8988T (cell line): ENCODE measurements at regions not wholly inside any gene's neighbourhood (a gene's known extent, or its start where the extent isn't known, plus 50 kb on each side); places are given as distances from the start of the nearest gene placed in this dataset.
"Not testable (repeated sequence)": the region's sequence is repeated elsewhere in the genome, so short reads cannot be mapped to it uniquely, and the experiment has no call there.

ENCODE experiments used
- DNase-seq: peaks from one replicate; pipeline ENCODE4 v3.0.0; 2011

DNA sequence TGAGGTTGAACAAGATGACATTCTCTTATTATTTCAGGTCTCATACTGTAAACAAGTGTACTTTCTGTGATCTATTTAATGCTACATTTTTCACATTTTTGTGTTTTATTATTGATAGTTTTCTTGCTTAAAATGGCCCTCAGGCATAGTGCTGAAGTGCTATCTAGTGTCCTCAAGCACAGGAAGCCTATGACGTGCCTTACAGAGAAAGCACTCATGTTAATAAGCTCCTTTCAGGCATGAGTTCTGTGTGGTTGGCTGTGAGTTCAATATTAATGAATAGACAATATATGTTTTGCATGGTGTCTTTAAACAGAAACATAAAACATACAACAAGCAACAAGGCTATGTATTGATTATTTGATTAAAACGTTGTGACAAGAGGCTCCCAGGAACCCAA, 450.1 kb downstream of the PLK2 start:
- DNase-seq = no peak

DNA sequence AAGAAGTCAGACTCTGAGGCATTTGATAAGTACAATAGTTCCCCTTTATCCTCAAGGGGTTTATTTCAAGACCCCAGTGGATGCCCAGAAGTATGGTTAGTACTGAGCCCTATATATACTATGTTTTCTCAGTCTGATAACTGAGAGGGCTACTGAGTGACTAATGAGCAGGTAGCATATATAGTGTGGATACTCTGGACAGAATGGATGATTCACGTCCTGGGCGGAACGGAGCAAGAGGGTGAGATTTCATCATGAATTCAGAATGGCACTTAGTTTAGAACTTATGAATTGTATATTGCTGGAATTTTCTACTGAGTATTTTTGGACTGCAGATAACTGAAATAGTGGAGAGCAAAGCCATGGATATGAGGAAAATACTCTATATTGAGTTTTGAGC, 457.6 kb downstream of the PLK2 start:
- DNase-seq = no peak

DNA sequence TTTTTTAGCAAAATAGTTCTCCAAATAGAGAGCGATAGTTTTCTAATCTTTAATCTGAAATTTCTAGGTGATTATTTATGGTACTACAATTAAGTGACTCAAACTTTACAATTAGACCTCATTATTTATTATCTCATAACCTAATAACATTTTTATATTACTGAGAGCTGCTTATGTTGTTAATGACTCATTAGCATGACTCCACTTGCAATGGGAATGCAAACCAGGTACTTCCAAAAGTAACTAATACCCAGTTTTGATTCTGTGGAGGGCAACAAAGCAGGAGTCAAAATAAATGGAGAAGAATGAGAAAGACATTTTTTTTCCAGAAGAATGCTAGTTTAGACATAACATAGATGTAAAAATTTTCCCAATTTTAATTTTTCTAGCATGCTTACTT, 466.0 kb downstream of the PLK2 start:
- no peak for DNase-seq

DNA sequence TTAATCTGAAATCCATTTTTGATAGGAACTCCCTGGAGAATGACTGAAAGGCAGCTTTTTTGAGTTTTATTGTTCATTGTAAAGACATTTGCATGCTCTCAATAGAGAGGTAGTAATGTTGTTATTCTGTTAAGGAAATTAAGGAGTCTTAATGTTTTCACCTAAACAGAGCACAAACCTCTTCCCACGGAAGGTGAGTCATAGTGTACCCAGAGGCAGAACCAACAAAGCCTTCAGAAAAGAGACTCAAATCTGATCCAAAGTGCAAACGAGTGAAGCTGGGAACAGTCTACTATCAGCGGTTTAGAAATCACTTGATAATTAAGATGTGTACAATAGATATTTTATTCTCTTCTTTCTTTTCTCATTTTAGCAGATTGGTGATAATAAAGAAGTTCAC, 470.5 kb downstream of the PLK2 start:
- no peak for DNase-seq

DNA sequence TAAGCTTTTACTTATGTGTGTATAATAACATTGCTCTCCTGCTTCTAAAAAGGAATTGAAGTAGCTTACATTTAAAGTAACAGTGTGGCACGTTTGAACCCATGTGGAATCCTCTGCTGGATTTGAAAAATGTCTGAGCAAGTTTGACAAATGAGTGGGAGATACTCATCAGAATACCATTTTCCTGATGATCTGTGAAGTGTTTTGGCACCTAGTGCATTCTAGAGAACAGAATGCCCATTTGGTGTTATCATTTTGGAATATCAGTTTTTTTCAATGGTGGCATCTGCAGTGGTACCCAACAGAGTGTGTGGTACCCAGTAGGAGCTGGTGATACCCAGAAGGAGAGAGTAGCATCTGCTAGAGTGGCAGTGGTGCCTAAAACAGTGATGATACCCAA, 471.1 kb downstream of the PLK2 start:
- DNase-seq = no peak

DNA sequence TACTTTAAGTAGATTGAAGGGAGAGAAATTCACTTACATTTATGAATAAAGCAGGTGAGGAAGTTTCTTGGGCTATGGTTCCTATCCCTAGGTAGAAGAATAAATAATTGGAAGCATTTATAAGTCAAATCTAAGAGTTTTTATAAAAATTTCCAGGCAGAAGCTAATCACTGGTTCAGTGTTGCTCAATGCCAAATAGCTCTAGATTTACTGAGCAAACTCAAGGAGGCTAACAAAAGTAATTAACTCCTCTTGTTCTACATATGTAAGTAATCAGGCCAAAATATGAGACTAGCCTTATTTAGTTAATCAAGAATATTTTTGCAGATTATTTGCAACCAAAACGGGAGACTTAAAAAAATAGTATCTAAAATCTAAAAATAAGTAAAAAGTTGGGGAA, 472.3 kb downstream of the PLK2 start:
- no peak for DNase-seq

DNA sequence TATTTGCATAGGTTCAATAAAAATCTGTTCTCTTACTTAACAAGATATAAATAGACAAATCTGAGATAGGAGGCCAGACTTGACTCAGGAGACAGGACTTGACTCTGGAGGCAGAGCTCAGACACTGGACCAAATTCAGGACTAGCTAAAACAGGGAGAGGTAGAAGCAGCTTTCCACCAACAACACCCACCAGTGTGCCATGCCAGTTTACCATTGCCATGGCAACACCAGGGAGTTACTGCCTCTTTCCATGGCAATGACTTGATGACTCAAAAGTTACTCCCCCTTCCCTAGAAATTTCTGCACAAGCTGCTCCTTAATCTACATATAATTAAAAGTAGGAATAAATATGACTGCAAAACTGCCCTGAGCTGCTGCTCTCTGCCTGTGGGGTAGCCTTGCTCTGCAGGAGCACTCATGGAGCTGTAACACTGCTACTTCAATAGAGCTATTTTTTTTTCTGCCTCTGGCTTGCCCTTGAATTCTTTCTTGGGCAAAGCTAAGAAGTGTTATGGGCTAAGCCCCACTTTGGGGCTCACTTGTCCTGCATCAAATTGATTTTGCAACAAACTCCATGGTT, 473.0 kb downstream of the PLK2 start:
- no peak for DNase-seq

DNA sequence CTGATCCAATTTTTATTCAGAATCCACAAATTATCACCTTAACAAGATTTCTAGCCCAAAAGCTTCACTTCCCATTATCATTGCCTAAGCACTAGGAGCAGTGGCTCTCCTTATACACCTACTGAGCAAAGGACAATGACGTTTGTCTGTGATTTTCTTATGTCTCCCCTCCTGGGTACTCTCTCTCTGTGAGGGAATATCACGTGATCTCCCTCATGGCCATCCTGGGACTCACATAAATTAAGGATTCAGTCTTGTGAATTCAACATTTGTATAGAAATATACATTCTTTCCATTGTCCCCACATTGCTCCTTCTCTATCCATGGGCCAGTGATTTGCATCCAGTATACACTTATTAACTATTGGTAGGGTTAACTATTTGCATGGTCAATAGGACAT, 476.5 kb downstream of the PLK2 start:
- DNase-seq = no peak

DNA sequence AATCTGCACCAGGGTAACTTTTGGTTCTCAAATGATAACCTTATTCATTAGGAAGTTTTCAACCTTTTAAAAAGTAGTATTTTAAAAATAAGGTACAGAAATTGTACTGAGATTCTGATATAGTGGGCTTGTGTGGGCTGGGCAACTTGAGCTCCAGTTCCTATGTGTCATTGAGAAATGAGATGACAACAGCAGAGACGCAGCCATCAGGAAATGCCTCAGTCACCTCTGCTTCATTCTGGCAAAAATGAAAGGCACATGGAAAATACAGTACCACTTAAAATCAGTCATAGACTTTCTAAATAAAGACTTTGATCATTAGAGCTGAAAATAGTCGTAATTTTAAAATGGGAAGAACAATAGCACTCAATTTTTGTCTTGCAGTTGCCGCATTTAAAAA, 480.2 kb downstream of the PLK2 start:
- DNase-seq = no peak

DNA sequence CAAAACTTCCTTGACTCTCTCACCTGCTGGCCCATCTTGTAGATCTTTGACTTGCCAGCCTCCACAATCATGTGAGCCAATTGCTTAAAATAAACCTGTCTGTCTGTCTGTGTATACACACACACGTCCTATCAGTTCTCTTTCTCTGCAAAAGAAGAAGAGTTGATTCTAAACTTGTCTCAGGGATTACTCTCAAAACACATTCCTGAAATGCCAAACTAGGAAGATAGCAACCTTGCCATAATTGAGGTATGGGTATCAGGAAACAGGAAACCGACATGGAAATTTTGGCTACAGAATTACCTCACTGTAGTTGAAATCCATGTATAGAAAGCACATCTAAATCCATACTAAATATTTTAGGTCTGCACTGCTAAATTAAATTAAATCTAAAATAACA, 483.4 kb downstream of the PLK2 start:
- no peak for DNase-seq

DNA sequence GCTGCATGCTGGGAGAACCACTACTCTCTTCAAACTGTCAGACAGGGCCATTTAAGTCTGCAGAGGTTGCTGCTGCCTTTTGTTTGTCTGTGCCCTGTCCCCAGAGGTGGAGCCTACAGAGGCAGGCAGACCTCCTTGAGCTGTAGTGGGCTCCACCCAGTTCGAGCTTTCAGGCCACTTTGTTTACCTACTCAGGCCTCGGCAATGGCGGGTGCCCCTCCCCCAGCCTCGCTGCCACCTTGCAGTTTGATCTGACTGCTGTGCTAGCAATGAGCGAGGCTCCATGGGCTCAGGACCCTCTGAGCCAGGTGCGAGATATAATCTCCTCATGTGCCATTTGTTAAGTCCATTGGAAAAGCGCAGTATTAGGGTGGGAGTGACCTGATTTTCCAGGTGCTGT, 487.8 kb downstream of the PLK2 start:
- DNase-seq = not testable (repeated sequence)

DNA sequence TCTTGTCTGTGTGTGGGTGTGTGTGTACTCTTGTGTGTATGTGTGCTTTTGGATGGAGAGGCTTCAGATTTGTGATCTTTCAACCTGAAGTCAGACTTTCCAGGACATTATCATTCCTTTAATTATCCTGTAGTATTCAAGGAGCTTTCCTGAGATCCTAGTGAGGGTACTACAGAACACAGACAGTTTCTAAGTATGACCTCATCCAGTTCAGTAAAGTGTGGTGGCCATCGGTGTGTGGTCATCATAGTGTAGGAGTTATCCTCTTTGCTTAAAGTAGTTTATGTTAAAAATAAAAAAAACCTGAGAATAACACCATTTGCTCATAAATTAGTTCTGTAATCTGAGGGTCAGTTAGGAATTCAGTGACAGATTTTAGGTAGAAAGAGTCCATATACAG, 478.0 kb upstream of the ACTBL2 start:
- DNase-seq = no peak

DNA sequence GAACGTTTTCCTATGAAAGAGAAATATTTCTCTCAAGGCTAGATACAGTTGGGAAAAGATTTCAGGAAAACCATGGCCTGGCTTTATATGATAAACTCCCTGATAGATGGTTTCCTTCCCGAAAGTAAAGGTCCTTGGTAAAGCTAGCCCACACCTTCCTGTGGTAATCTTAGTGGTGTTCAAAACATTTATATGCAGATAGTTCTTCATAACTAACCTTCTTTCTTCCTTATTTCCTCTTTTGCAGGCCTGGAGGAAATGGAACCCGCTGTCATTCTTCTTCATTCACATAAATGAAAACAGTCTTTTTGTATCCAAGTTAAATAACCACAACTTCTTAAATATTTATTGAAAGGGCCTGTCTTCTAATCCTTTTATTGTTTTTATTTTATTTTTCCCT, 474.0 kb upstream of the ACTBL2 start:
- no peak for DNase-seq

DNA sequence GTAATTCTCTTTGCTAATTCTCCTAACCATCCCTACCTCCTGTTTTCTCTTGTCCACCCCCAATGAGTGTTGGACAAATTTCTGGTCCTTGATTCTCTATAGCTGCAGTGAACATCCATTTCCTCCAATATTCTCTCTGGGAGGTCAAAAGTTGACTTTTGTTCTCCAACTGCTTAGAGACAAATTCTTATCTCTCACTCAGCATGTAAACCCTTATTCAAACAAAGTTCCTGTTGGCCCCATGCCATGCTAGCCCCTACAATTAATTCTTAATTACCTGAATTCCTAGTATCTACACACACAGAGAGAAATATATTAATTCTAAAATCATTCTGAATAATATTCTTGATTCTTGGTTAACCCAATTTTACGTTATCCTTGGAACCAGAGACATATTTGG, 472.9 kb upstream of the ACTBL2 start:
- DNase-seq = no peak

DNA sequence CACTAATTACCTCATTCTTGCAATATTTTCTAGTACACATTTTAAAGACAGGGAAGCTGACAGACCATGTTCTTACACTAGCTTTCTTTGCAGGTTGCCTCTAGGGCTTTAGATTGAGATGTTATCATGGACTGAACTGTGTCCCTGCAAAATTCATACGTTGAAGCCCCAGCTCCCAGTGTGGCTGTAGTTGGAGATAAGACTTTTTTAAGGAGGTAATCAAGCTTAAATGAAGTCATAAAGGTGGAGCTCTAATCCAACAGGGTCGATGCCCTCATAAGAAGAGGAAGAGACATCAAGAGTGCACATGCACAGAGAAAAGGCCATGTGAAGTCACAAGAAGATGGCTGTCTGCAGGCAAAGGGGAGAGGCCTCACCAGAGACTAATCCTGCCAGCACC, 471.2 kb upstream of the ACTBL2 start:
- no peak for DNase-seq

DNA sequence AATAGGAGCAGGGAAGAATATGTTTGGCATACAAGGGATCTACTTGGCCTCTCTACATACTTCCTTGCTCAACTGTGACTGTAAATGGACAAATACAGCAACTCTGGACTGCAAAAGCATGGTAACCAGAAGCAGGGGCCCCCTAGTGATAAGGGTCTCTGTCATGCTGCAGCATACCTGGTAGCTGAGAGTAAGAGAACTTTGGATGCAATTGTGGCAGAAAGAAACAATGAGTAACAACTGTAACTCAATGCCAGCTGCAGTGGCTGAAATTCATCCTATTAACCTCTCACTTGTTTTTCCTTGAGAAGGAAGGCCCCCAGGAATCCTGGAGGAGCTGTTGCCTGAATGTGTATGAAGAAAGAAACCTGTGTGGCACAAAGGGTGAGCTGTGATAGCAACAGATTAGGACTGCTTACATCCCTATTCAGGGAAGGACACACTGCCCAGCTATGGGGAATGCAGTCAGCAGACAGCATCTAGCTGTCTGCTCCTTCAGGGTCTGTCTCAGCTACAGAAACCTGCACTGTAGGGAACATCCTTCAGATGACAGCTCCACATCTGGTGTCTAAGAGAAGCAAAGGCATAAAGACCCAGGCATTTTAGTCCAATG, 468.1 kb upstream of the ACTBL2 start:
- no peak for DNase-seq

DNA sequence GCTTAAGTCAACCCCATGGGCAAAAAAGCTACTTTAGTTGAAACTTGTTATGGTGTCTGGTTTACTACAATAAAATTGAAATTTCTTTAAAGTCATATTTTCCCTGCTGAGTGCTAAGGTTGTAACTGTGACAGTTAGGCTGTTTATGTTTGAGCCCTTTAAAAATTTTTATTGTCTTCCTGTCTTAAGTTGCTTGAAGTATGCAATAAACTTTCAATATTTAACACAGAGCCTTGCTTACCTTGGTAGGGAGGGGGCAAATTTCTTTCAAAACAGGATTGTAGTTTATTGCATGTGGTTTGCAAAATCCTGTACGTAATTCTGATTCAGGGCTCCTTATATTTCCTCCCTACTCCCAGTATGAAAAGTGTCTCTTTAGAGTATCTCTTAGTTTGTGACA, 465.5 kb upstream of the ACTBL2 start:
- no peak for DNase-seq

DNA sequence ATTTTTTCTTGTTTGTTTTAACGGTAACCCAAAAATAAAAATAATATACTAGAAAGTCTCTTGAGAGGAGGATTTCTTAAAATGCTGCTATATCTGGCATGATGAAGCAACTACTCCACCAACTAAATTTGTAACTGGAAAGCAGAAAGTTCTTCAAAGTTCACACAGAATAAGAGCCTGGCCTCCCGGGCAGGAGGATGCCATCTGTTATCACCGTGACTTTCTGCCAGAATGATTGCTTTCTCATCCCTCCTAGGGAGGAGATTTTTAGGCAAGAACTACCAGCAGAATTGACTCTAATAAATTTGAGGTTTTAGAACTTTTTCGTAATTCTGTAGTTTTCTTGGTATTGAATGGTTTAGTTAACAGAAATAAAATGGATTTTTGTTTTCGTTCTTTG, 464.6 kb upstream of the ACTBL2 start:
- no peak for DNase-seq

DNA sequence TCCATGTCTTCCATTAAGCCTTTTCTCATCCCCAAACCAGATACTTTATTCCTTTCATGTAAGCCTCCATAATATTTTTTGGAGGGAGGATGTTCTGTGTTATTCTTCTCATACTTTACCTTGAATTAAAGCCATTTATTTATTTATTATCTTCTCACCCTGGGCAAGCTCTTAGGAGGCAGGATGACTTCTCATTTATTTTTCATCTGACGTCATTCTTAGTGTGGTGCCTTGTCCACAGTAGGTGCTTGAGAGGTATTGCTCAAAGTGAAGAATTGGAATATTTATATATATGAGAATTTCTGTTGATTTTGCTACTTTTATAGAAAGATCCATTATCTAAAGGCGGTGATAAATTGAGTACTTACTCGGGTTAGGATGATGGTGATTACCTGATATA, 458.3 kb upstream of the ACTBL2 start:
- DNase-seq = no peak

DNA sequence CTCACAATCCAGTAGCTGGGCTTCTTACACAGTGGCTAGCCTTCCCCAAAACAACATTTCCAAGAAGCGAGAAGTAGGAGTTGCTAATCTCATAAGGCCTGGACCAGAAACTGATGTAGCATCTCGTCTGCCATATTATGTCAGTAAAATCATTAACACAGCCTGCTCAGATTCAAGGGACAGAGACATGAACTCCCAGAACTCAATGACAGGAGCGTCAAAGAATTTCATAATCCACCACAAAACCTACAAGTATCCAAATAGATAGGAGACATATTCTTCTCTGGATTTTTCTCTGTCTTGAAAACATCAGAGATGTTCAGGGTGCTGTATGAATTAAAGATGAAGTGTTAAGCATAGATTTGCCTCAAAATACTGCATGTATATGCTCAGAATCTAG, 457.6 kb upstream of the ACTBL2 start:
- DNase-seq = no peak

DNA sequence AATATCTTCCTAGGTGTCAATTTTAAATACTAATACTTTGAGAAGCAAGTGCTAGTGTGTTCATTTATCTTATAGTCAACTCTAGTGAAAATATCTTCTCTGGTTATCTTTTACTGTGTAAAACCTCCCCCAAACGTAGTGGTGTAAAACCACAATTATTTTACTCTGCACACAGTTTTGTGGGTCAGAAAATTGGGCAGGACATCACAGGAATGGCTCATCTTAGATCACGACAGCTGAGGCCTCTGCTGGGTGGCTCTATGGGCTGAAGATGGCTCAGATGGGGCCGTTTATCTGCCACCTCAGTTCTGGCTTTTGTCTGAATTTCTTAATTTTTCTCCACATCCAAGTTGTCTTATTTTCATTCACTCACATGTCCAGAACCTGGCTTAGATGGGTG, 457.2 kb upstream of the ACTBL2 start:
- no peak for DNase-seq

DNA sequence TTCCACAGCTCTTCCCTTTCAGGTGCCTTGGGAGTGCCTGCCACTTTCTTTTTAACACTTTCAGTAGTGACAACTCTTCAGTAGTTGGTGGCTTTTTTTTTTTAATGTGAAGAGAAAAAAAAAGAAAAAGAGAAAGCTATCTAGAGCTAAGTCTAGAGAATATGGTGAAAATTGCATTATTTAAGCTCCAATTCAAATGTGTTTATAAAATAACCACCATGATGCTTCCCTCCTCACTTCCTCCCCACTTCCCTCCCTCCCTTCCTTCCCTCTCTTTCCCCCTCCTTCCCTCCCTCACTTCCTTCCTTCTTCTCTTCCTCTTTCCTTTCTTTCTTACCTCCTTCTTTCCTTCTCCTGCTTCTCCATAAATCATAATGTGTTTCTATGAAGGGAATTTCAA, 456.7 kb upstream of the ACTBL2 start:
- DNase-seq = no peak

DNA sequence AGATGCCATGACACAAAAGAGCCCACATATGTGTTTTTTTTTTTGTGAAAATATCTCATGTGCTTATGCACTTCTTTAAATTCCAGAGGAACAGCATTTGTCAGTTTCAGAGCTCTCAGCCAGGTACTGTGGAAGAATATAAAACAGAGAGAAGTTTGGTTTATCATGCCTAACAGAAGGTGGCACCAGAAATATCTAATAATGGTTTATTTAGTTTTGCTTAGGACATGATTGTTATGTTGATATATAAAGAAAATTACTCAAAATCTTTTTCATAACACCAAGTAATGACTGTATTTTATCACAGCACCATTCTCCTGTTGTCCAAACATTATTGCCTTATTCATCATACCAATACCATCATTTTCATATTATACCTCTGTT, 455.6 kb upstream of the ACTBL2 start:
- no peak for DNase-seq

DNA sequence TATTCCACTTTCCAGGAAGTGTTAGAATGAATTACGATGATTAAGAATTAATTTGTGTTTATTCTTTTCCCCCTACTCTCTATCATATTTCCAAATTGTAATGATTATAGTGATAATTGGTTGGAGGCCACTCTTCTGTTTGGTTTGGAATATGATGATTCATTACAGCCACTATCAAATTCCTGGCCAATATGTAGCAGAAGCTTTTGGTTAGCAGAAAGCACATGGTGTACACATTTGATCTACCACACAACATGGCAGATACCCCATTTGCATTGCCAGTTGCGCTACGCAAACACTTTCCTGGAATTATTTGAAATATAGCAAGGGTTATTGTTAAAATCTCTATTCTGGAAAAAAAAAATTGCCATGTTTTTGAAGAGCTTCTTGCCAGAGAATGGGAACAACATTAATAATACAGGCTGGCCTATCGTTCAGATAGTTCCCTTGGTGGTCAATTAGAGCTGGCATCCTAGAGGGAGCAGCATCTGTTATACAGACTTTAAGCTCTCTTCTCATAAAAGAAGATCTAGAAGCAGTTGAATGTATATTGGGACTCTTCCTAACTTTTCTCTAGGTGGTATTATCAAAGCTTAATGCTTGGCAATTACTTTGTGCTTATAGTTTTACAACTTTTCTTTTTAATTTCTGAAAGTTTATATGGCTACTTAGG, 455.0 kb upstream of the ACTBL2 start:
- DNase-seq = no peak

DNA sequence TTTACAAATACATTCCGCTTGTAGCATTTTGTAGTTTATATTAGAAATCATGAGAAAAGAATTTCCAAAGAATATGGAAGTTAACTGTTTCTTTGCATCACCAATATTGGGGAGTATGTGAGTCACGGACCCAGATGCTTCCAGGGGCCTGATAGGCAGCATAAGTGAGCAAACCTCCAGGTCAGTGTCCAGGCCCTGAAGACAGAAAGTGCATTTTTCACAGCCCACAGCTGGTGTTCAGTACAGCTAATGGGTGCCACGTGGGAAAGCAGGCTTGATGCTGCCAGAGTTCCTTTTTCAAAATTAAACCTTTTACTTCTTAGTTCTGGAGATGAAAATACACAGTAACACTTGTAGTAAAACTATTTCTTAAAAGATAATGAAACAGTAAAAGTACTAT, 454.4 kb upstream of the ACTBL2 start:
- no peak for DNase-seq
